ENCODE measurements at regions not wholly inside any gene's neighbourhood (a gene's known extent, or its start where the extent isn't known, plus 50 kb on each side); places are given as distances from the start of the nearest gene placed in this dataset.

- no CpG with 5 or more reads among the region's 1 CpG for WGBS (ENCODE audit: extremely low coverage, insufficient read length, low lambda C conversion rate)
These were observed 538.9 kb downstream of the SNAPC1 start for GRCh38 chr14:62301080-62301479.

More at GRCh38 chr14:62301080-62301479, 538.9 kb downstream of the SNAPC1 start:
- Mint-ChIP-seq H3K27ac (no peak overlapping the region), H3K4me3 (no peak overlapping the region), H3K36me3 (ENCODE audit: insufficient read depth in 1 of 3, low read depth in 3 of 3) (0 out of 7 replicates have a peak, but pooled peaks cover 0 to 4% (median 0%) of the 10 kb centered on the region in 3 experiments), H3K4me1 (no peaks in the 10 kb centered on the region), H3K9me3 (peaks cover 0 to 3% of the 10 kb centered on the region in 2 experiments; a peak in 2 of 5 replicates), H3K27me3 (ENCODE audit: low read depth) (no peaks in the 10 kb centered on the region)
- H3K4me2 ChIP-seq (ENCODE audit: insufficient read depth, insufficient read length, low read length), result no peak overlapping the region
- H3K23me2 ChIP-seq (ENCODE audit: insufficient read length, low read depth, low read length, poor library complexity, severe bottlenecking), result no peaks in the 10 kb centered on the region
- H2BK5ac ChIP-seq (ENCODE audit: insufficient read length, low read length), result no peak overlapping the region
- H3K23ac ChIP-seq (ENCODE audit: insufficient read length, low read depth, low read length), result no peak overlapping the region
- H2BK20ac ChIP-seq (ENCODE audit: low read depth, low read length, poor library complexity, severe bottlenecking), result no peak overlapping the region
- H3K9me3 ChIP-seq (ENCODE audit: control insufficient read depth, low read depth, low read length), result no peaks in the 10 kb centered on the region
- H3K27me3 ChIP-seq (ENCODE audit: insufficient read depth, low read length), result no peaks in the 10 kb centered on the region
- no peak overlapping the region for H3K9ac ChIP-seq (ENCODE audit: extremely low read depth, insufficient read length, low read length)
- no peak overlapping the region for H2BK15ac ChIP-seq (ENCODE audit: low read depth, low read length)
- no peak overlapping the region for H3K14ac ChIP-seq (ENCODE audit: insufficient read depth, low read length)
- H4K8ac ChIP-seq (replicated peaks; ENCODE audit: insufficient read length, low read depth, low read length), result no peak overlapping the region
- H4K91ac ChIP-seq (ENCODE audit: insufficient read length, low read depth, low read length), result no peak overlapping the region
- H3K79me1 ChIP-seq (ENCODE audit: insufficient read depth, low read depth, low read length, poor library complexity, severe bottlenecking), result no peaks in the 10 kb centered on the region
- no peak overlapping the region for H3K4ac ChIP-seq (ENCODE audit: low read depth, low read length)
- H3K27ac ChIP-seq (ENCODE audit: insufficient read length, low read depth, low read length), result no peak overlapping the region
- H2BK12ac ChIP-seq (ENCODE audit: insufficient read length, low read depth, low read length), result no peak overlapping the region
- H2AK5ac ChIP-seq (ENCODE audit: insufficient read length, low read length), result no peak overlapping the region
- H2BK120ac ChIP-seq (ENCODE audit: low read depth, low read length, poor library complexity, severe bottlenecking), result no peak overlapping the region
- H3K4me1 ChIP-seq (ENCODE audit: insufficient read depth, low read length), result no peaks in the 10 kb centered on the region
- no peaks in the 10 kb centered on the region for H3K79me2 ChIP-seq (ENCODE audit: insufficient read depth, low read length)
- H3T11ph ChIP-seq (ENCODE audit: low read length), result no peak overlapping the region
- no peak overlapping the region for H2AFZ ChIP-seq (ENCODE audit: low read length)
- no peak overlapping the region for H4K5ac ChIP-seq (ENCODE audit: insufficient read length, low read depth, low read length)
- no peak overlapping the region for H3K18ac ChIP-seq (ENCODE audit: insufficient read length, low read depth, low read length)
- H4K20me1 ChIP-seq (ENCODE audit: control insufficient read depth, insufficient read depth, insufficient read length), result no peaks in the 10 kb centered on the region
- no peak overlapping the region for H3K56ac ChIP-seq (ENCODE audit: insufficient read length, low read depth, low read length)
- TF ChIP-seq CTCF (conservative IDR thresholded peaks at IDR 0.05), result no peak
- DNase-seq, result no peak

All from H9 (cell line).